ENCODE measurements at regions not wholly inside any gene's neighbourhood (a gene's known extent, or its start where the extent isn't known, plus 50 kb on each side); places are given as distances from the start of the nearest gene placed in this dataset.
"Not testable (repeated sequence)": the region's sequence is repeated elsewhere in the genome, so short reads cannot be mapped to it uniquely, and the experiment has no call there.

DNA sequence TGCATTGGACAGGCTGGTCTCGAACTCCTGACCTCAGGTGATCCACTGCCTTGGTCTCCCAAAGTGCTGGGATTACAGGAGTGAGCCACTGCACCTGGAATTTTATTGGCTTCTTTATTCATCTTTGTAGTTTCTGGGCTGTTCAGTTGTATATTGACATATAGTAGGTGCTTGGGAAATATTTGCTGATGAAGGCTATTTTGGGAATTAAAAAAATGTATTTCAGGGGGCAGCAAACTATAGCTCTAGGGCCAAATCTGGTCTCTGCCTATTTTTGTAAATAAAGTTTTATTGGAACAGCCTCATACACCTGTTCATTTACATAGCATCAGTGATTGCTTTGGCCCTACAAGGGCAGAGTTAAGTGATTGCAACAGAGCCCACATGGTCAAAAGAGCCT, 363.6 kb downstream of the NPIPA7 start:
- TF ChIP-seq EZH2 (IDR thresholded peaks at IDR 0.05; ENCODE audit: insufficient read depth, poor library complexity, severe bottlenecking); EZH2phosphoT487 (IDR thresholded peaks at IDR 0.05; ENCODE audit: insufficient read depth, low read depth): not testable (repeated sequence)
